SK-N-DZ (cell line): ENCODE measurements at regions not wholly inside any gene's neighbourhood (a gene's known extent, or its start where the extent isn't known, plus 50 kb on each side); places are given as distances from the start of the nearest gene placed in this dataset.
"Not testable (repeated sequence)": the region's sequence is repeated elsewhere in the genome, so short reads cannot be mapped to it uniquely, and the experiment has no call there.

Source experiments
- DNase-seq: peaks from one replicate; pipeline ENCODE4 v3.0.0-alpha.2; 2015; ENCODE audit warnings: low spot score

DNA sequence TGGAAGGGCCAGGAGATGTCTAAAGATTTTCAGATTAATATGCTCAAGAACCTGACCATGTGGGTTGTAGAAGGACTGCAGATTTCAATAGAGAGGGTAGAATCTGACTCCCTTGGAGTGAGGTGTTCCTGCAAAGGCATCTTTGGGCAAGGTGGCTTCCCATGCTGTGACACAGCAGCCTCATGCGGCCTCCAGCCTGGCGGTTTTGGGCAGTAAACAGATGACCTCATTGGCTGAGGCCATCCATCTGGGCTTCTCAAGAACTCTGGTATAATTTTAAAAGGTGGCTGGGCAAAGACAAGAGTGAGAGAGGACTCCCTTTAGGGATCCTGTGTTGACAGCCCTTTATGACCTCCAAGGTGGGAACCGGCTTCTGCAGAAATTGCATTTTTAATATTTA lies 90.3 kb upstream of the ERCC6L2 start:
- DNase-seq = no peak

DNA sequence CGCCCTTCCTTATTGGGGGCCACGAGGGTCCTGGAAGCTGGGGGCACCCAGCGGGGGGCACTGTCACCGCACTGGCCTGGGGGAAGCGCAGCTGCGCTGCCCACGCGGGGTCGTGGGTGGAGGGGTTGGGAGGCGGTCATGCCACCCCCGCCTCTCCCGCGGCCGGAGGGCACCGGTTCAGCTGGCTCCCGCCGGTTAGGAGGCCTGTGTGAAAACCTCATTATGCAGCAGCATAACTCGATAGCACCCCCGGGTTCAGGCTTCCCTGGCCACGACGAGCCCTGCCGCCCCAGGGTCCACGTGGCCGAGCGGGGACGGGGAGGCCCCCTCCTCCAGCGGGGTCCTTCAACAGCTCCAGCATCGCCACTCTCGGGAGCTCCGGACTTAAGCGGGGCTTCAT lies 91.2 kb upstream of the ERCC6L2 start:
- DNase-seq = no peak

DNA sequence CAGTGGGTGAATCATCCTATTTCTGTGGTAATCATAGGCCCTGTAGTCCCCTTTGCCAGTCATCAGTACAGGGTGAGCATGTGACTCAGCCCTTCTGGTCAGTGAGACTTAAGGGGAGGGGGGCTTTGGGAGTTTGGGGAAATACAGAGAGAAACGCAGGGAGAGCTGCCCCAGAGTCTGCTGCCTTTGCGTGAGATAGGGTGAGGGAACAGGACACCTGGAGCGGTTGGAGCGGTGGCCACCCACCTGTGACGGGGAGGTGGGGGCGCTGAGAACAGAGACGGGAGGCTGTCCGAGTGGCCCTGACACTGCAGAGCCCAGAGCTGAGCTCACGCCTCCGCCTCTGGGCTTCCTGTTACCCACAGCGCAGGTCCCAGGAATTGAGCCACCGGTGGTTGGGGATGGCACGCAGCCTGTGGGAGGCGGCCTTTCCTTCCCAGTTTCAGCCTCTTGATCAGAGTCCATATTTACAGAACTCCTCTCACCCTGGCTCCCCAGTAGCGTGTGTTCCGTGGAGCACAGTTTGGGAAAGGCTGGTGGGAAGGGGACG lies 92.0 kb upstream of the ERCC6L2 start:
- DNase-seq = no peak

DNA sequence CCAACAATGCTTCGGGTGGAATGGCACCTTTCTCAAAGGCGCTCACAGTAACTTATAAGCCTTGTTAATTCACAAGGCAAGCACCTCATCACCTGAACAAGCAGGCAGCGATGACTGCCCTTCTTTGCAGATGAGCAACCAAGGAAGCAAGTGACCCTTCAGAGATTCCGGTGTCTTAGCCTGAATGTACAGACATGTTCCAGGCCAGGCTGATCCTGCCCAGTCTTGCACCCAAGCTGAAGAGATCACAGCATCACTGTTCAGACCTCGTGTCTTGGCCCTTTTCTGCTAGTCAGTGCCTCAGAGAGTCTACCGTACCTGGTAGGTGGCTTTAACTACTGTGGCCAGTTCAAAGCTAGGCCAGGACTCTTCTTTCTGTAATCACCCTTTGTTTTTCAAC lies 94.7 kb upstream of the ERCC6L2 start:
- no peak for DNase-seq

DNA sequence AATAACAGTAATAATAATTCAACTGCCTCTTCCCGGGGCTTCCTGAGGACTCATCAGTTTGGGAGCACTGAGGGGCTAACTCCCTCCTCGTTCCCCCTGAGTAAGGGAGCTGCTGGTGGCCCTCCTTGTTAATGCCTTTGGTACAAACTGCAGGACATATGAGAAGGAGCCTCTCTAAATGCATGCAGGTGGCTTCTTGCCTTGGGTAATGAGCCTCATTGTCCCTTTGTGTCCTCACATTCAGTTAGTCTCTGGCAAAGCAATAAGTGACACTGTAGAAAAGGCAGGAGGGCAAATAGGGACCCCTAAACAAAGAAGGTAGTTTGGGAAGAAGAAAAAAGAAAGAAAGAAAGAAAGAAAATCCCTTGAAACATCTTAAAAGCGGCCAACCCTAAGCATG lies 95.4 kb upstream of the ERCC6L2 start:
- no peak for DNase-seq

DNA sequence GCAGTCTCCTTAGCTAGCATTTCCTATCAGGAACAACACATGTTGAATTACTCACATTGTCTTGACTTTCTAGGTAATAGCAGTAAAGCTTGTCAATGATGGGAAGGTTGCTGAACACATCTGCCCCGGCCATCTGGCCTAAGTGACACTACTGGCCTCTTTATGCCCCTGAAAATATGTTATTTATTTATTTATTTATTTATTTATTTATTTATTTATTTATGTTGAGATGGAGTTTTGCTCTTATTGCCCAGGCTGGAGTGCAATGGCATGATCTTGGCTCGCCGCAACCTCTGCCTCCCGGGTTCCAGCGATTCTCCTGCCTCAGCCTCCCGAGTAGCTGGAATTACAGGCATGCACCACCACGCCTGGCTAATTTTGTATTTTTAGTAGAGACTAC lies 95.9 kb upstream of the ERCC6L2 start:
- DNase-seq = not testable (repeated sequence)

DNA sequence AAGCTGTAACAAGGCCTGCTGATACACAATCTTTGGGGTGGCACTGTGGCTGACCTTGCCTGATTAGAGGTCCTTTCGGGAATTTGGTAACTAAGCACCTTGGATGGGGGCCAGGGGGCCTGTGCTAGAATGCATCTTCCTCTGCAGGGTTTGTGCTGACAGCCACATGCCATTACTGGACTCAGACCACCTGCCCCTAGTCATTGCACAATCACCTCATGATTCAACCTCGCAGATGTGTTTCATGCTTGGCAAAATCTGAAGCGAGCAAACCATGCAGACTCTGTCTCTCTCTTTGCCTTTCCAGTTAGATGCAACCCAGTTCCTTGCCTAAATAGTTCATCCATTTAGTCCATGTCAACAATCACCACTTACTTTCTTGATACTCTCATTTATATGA lies 96.5 kb upstream of the ERCC6L2 start:
- no peak for DNase-seq

DNA sequence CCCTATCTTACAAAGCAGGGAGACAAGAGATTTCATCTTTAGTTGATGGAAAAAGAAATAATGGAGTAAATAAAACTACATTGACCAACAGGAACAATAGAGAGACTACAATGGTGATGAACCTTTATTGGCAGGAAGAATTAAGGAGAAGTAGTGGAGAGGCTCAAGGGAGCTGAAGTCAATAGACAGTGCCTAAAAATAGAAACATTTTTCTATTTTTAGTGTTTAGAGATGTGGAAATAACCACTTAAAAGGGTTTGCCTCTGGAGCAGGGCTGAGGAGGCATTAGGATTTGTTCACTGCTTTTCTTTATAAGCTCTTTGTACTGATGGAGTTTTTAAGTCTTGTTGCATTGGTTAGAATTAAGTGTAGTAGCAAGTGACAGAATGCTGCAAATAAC lies 98.4 kb upstream of the ERCC6L2 start:
- DNase-seq = no peak

DNA sequence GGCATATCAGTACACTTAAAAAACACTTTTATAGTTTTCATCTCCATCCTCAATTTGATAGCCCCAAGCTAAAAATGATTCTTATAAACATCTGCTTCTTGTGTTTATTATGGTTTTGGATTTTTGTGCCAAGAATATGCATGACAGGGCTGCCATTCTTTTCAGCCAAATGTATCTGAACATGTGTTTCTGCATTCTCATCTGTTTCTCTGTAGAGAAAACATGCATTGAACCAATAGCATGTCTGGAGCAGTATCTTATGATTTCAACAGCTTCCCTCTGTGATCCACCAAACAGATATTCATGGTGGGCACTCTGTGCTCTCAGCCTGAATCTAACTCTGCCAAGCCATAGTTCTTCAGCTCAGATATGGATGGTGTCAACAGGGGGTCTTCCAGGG lies 99.3 kb upstream of the ERCC6L2 start:
- no peak for DNase-seq

DNA sequence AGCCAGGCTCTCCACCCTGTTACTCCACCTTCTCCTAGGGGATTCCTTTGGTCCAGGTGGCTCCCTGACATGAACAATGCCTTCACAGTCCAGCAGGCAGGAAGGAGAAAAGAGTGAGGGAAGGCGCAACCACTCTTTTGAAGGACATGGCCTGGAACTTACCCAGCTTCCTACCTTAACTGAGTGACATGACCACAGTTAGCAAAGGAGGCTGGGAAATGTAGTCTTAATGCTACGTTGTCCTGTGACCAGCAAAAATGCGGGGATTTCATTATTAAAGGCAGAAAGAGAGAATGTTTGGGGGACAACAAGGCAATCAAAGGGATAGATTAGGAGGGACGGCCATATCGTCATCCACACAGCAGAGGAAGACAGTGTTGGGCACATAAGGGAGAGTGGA lies 100.3 kb upstream of the ERCC6L2 start:
- no peak for DNase-seq

DNA sequence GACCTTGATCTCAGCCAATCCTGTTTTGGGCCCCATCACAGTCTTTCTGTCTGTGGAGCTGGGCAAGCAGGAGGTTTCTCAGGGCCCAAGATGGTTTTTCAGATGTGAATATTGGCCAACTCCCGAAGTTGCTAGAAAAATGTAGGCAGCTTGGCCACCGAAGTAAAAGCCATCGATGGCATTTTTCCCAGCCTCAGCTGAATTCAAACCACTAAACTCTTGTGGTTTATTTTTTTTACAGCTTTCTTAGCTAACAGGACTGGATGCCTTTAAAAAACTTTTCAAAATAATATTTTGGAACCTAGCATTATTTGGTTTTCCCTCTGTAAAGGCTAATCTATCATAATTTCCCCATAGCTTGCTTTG lies 102.5 kb upstream of the ERCC6L2 start:
- no peak for DNase-seq

DNA sequence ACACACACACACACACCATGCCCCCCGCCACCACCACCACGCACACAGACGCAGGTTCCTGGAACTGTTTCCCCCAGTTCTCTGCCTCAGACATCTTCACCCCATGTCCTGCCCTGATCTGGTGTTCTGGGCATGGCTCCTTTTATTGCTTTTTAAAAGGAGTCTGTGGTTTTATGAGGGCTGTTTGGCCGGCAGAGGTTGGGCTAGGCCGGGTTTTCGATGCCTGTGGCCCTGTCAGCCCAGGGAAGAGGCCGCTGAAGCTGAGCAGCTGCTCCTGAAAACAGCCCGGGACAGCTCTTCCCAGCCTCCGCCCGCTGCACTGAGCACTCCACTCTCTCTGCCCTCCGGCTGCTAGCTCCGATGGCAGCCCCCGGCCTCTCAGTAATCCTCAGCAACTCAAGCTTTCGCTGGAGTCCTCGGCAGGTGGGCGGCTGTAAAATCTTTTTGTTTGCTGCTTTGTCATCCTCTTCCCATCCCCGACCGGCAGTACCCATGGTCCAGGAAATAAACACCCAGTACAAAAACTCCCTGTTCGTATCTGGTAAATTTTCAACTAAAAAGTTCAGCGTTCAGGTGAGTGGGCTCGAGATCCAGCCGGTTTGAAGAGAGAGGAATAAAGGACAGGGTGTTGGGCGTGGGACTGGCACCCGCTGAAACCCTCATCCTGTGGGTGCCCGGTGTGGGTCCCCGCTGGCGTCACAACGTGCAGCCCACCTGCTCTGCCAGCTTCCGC lies 103.0 kb upstream of the ERCC6L2 start:
- DNase-seq = peak; percentile 53

DNA sequence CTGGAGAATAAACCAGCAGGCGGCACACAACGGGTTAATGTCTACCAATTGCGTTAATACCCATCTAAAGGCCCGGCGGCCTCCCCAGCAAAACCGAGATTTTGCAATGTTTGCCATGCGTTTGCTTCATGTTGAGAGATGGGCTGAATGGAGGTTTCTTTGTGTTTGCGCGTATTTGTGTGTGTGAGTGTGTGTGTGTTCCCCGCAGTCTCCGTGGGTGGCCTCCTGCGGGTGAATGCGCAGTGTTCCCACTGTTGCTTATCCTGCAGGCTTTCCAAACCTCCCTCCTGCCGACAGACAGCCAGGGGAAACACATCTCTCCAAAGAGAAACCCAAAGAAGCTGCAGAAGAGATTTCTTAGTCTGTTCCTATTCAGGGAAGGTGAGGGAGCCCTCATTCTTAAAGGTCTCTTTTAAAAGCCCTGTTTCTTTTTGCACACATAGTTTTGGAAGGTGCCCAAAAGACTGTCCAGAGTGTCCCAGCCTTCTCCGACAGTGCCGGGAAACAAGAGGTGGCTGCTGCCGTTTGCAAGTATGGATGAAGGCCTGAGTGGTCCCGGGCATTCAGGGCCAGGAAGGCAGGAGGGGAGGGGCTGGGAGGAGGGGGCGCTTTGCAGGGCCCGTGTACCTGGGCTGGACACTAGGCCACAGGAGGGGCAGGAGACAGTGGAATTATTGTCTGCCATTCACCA lies 103.8 kb upstream of the ERCC6L2 start:
- peak; percentile 13 for DNase-seq

DNA sequence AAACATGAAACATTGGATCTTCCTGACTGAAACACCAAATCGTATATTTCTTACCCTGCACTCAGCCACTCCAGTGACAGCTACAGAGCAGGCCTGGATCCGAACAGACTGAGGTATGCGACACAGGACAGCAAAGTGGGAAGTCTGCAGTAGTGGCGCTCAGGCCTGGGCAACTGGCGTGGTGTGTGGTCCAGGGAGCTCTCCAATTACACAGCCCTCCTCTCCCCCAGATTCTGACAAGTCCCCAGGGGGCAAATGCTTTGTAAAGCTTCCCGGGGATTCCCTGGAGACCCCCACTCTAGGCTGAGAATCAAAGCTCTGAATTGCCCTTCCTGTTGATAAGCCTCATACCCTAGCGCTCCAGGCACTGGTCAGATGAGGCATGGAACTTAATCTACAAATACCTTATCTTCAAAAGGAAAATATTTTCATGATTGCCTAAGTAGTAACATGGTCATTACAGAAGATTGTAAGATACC lies 104.8 kb upstream of the ERCC6L2 start:
- peak; percentile 46 for DNase-seq

DNA sequence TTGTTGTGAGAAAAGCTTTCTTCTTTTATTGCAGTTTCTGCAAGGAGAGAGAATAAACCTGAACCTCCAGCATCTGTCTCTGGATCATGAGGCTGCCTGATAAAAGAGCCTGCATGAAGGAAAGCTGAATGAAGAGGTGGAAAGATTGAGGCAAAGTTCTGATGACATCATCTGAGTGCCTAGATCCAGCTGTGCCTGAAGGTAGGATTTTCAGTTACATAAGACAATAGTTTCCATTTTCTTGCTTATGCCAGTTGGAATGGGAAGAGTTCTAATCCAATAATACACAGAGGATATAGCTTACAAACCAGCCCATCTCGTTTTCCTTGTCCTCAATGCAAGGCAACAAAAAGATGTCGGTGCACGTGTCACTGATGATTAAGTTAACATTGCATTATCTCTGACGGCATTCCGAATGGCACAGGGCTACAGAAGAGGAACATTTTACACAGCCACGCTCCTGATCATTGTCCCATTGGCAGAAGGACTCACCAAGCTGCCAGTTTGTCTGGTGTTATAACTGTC lies 105.5 kb upstream of the ERCC6L2 start:
- no peak for DNase-seq

DNA sequence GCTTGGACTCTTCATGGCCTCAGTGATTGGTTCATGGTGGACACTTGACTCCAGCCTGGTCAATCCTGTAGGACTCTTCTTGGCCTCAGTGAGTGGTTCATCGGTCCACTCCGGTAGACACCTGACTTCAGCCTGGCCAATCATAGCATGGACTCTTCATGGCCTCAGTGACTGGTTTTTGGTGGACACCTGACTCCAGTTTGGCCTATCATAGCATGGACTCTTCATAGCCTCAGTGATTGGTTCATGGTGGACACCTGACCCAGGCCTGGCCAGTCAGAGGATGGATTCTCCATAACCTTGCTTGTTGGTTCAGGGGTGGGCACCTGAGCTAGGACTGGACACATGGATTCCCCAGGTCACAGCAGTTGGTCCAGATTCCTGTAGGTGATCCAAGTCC lies 106.0 kb upstream of the ERCC6L2 start:
- no peak for DNase-seq

DNA sequence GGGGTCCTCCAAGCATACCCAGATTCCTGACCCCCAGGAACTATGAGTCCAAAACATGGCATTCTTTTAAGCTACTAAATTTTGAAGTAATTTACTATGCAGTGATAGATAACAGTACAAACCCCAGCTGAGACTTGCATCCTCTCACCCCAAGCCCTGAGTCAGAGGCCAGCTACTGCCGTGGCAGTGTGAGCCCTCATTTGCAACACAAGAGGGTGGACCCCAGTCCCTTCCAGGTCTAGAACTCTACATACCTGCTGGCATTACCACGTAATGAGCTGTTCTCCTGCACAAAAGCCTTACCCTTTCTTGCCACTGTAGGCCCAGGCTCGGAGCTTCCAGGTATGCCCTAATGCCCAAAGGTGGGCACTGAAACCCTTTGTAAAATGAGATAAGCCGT lies 108.6 kb upstream of the ERCC6L2 start:
- no peak for DNase-seq

DNA sequence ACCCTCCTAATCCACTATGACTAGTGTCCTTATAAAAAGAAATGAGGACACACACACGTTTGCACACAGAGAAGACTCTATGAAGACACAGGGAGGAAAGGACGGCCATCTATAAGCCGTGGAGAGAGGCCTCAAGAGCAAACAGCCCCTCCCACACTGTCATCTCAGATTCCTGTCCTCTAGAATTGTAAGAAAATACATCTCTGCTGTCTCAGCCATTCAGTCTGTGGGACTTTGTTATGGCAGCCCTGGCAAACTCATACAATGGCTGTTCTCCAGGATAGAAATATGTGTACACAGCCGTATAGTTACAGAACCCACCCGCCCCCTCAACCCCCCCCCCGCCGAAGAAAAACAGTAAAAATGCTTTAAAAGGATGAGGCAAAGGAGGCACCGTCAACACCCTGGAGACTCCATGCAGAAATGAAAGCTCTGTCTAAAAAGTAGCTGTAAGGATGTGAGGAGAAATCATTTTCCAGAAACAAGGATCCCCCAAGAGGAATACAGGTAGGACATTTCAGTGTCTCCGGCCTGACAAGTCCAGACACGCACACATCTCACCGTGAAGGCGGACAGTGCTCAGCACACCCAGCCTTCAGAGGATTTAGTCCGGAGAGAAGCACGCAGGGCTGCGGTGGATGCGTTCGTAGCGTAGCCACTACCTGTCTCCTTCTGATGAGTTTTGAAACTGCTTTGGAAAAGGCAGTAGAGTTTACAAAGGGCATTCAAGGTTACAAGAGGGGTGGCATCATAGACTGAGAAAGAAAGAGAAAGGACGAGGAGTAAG lies 110.8 kb upstream of the ERCC6L2 start:
- peak; percentile 37 for DNase-seq

DNA sequence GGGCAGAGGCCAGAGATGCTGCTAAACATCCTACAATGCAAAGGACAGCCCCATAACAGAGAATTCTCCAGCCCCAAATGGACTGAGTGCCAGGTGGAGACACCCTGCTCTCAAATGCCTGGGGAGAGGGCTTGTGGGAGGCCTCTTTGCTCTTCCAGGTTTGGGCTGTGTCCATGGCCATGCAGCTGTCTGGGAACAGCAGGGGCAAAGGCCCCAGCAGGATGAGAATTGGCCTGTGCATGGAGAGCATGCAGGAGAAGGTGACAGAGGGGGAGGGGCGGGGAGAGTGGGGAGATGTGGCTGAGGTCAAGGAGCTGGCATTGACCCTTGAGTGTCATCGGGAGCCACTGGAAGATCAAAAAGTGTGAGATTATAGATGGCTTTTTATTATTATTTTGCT lies 111.5 kb upstream of the ERCC6L2 start:
- no peak for DNase-seq

DNA sequence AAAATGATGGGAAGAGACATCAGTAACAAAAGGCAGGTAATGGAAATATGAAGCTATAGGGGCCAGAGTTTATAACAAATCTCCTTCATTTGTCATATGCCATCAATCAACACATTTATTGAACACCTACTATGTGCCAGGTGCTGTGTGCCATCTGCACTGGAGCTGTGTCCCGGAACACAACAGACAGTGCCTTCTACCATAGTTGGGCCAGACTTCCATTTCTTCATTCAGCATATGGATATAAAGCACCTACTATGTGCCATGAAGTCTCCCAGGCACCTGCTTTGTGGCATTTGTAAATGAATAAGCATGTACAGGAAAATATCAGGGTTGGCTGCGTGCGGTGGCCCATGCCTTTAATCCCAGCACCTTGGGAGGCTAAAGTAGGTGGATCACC lies 112.5 kb upstream of the ERCC6L2 start:
- DNase-seq = no peak

DNA sequence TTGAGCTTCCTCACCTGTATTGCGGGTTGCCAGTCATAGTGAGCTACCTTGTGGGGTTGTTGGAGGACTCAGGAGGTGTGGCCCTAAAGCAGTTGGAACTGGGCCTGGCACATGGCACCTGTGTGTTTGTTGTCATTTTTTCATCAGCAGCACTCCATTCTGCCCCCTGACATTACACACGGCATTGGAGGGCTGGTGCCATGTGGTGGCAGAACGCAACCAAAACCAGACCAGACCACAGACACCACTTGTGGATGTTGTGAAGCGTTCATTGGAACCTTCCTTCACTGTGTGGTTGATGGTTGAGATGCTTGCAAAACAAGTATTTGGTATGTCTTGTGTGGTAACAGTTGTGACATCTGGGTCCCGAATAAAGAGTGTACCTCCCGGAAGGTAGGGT lies 113.2 kb upstream of the ERCC6L2 start:
- no peak for DNase-seq

DNA sequence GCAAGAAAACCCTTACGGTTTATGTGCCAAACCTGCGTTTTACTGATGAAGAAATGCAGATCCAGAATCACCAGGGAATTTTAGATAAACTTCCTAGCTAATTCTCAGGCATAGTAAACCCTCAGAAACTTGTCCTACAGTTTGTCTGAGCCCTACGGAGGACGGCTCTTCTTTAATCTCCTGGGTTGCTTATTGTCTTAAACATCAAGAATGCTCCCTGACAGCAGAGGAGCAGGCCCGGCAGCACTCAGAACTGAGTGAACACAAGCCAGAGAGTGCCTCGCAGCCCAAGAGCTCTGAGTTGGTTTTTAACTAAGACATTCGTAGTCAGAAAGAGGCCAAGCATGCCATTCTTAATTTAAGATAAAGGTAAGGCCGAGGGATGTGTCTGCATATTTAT lies 114.7 kb upstream of the ERCC6L2 start:
- DNase-seq = no peak
